ENCODE measurements at regions not wholly inside any gene's neighbourhood (a gene's known extent, or its start where the extent isn't known, plus 50 kb on each side); places are given as distances from the start of the nearest gene placed in this dataset.

GRCh38 chr6:147722158-147722557, 213.7 kb downstream of the SAMD5 start:
- DNase-seq = no peak

GRCh38 chr6:147724454-147724853, 216.0 kb downstream of the SAMD5 start:
- no peak for DNase-seq

- DNase-seq = no peak
Measured at GRCh38 chr6:147726342-147726741, 217.9 kb downstream of the SAMD5 start.

GRCh38 chr6:147728903-147729302, 220.4 kb downstream of the SAMD5 start:
- DNase-seq = no peak

- no peak for DNase-seq
Measured at GRCh38 chr6:147733686-147734085, 225.2 kb downstream of the SAMD5 start.

GRCh38 chr6:147734151-147734550, 225.7 kb downstream of the SAMD5 start:
- no peak for DNase-seq

- DNase-seq = no peak
Measured at GRCh38 chr6:147735924-147736323, 227.4 kb downstream of the SAMD5 start.

- DNase-seq = no peak
Measured at GRCh38 chr6:147737115-147737514, 228.6 kb downstream of the SAMD5 start.

GRCh38 chr6:147738099-147738498, 229.6 kb downstream of the SAMD5 start:
- DNase-seq = no peak

GRCh38 chr6:147738516-147739162, 230.1 kb downstream of the SAMD5 start:
- no peak for DNase-seq

- no peak for DNase-seq
Measured at GRCh38 chr6:147740326-147740725, 231.8 kb downstream of the SAMD5 start.

GRCh38 chr6:147740916-147741315, 232.4 kb downstream of the SAMD5 start:
- no peak for DNase-seq

- no peak for DNase-seq
Measured at GRCh38 chr6:147741389-147741788, 232.9 kb downstream of the SAMD5 start.

GRCh38 chr6:147742440-147742839, 233.9 kb downstream of the SAMD5 start:
- DNase-seq = no peak

GRCh38 chr6:147744012-147744411, 235.5 kb downstream of the SAMD5 start:
- no peak for DNase-seq

GRCh38 chr6:147749331-147749730, 240.8 kb downstream of the SAMD5 start:
- no peak for DNase-seq

- no peak for DNase-seq
Measured at GRCh38 chr6:147750413-147750812, 241.9 kb downstream of the SAMD5 start.

GRCh38 chr6:147751232-147751631, 242.7 kb downstream of the SAMD5 start:
- DNase-seq = no peak

- DNase-seq = no peak
Measured at GRCh38 chr6:147752689-147753403, 244.4 kb downstream of the SAMD5 start.

- no peak for DNase-seq
Measured at GRCh38 chr6:147755999-147756398, 247.5 kb downstream of the SAMD5 start.

GRCh38 chr6:147756891-147757290, 248.4 kb downstream of the SAMD5 start:
- DNase-seq = no peak

- no peak for DNase-seq
Measured at GRCh38 chr6:147757291-147757690, 248.8 kb downstream of the SAMD5 start.

GRCh38 chr6:147758303-147758702, 249.8 kb downstream of the SAMD5 start:
- DNase-seq = no peak

- DNase-seq = no peak
Measured at GRCh38 chr6:147759093-147759492, 250.6 kb downstream of the SAMD5 start.

GRCh38 chr6:147759536-147759935, 251.0 kb downstream of the SAMD5 start:
- no peak for DNase-seq

Data from midbrain (tissue), 1 donor.